HepG2 (cell line): ENCODE measurements at regions not wholly inside any gene's neighbourhood (a gene's known extent, or its start where the extent isn't known, plus 50 kb on each side); places are given as distances from the start of the nearest gene placed in this dataset.

Experiments used
- GABPA ChIP-seq, 2 experiments: IDR thresholded peaks; 2 replicates each; pipeline ENCODE4 v1.6.1; 2011 to 2016; ENCODE audit warnings: low read depth in 2 of 2, low read length in 1 of 2, missing biosample characterization in 1 of 2, missing genetic modification characterization in 1 of 2
- HNRNPUL1 ChIP-seq: fragments of 200-400 bp; formaldehyde crosslinking; IDR thresholded peaks from 2 replicates; pipeline ENCODE4 v1.6.1; 2017; ENCODE audit warnings: low read depth, mild to moderate bottlenecking, low read length, moderate library complexity
- JUND ChIP-seq: sonication (generic); formaldehyde crosslinking; IDR thresholded peaks from 2 replicates; pipeline ENCODE4 v1.8.0; 2022; ENCODE audit warnings: mild to moderate bottlenecking, missing genetic modification reagents
- NPAS2 ChIP-seq: sonication (generic); formaldehyde crosslinking; IDR thresholded peaks from 2 replicates; pipeline ENCODE4 v1.8.0; 2022; ENCODE audit warnings: mild to moderate bottlenecking, missing genetic modification reagents, borderline replicate concordance
- POLR2A ChIP-seq, 2 experiments: IDR thresholded peaks; 2 replicates each; pipeline ENCODE4 v1.6.1; 2011; ENCODE audit warnings: low read depth in 2 of 2, low read length in 2 of 2, mild to moderate bottlenecking in 1 of 2, moderate library complexity in 1 of 2; ENCODE audit not compliant: insufficient read depth in 1 of 2
- POLR2AphosphoS5 ChIP-seq: IDR thresholded peaks from 2 replicates; pipeline ENCODE4 v1.6.1; 2012; ENCODE audit warnings: low read depth, low read length
- TMF1 ChIP-seq: sonication (generic); formaldehyde crosslinking; IDR thresholded peaks from 2 replicates; pipeline ENCODE4 v1.8.1; 2022; ENCODE audit warnings: low read depth, missing genetic modification reagents
- ZNF383 ChIP-seq: sonication (generic); formaldehyde crosslinking; IDR thresholded peaks from 2 replicates; pipeline ENCODE4 v1.4.0; 2020; ENCODE audit warnings: missing genetic modification reagents, mild to moderate bottlenecking, borderline replicate concordance
- TF ChIP-seq, protein P1 (sequence below): sonication (generic); formaldehyde crosslinking; IDR thresholded peaks from 2 replicates; pipeline ENCODE4 v1.4.0; 2020; ENCODE audit warnings: missing genetic modification reagents, borderline replicate concordance
- TF ChIP-seq, protein P2 (sequence below): sonication (generic); formaldehyde crosslinking; IDR thresholded peaks from 2 replicates; pipeline ENCODE4 v1.5.0; 2020; ENCODE audit warnings: mild to moderate bottlenecking, missing genetic modification reagents
- TF ChIP-seq, protein P3 (sequence below): sonication (generic); formaldehyde crosslinking; IDR thresholded peaks from 2 replicates; pipeline ENCODE4 v1.5.0; 2020; ENCODE audit warnings: mild to moderate bottlenecking, missing genetic modification reagents, moderate library complexity
- TF ChIP-seq, protein P4 (sequence below): sonication (generic); formaldehyde crosslinking; IDR thresholded peaks from 2 replicates; pipeline ENCODE4 v1.8.1; 2023; ENCODE audit warnings: missing genetic modification reagents, inconsistent platforms, borderline replicate concordance

GRCh38 chr5:113939988-113940387 lies 421.9 kb upstream of the KCNN2 start:
- no peak for TF ChIP-seq POLR2A (IDR thresholded peaks at IDR 0.05; ENCODE audit: insufficient read depth in 1 of 2, low read depth in 2 of 2, low read length in 2 of 2)
- no peak for TF ChIP-seq NPAS2 (CRISPR knock-in tag)
- TF ChIP-seq HNRNPUL1: no peak
- TF ChIP-seq ZNF383 (CRISPR knock-in tag): no peak
- no peak for TF ChIP-seq POLR2AphosphoS5
- no peak for TF ChIP-seq TMF1 (CRISPR knock-in tag)
- no peak for TF ChIP-seq JUND (CRISPR knock-in tag)
- TF ChIP-seq, protein P1, sequence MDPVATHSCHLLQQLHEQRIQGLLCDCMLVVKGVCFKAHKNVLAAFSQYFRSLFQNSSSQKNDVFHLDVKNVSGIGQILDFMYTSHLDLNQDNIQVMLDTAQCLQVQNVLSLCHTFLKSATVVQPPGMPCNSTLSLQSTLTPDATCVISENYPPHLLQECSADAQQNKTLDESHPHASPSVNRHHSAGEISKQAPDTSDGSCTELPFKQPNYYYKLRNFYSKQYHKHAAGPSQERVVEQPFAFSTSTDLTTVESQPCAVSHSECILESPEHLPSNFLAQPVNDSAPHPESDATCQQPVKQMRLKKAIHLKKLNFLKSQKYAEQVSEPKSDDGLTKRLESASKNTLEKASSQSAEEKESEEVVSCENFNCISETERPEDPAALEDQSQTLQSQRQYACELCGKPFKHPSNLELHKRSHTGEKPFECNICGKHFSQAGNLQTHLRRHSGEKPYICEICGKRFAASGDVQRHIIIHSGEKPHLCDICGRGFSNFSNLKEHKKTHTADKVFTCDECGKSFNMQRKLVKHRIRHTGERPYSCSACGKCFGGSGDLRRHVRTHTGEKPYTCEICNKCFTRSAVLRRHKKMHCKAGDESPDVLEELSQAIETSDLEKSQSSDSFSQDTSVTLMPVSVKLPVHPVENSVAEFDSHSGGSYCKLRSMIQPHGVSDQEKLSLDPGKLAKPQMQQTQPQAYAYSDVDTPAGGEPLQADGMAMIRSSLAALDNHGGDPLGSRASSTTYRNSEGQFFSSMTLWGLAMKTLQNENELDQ: no peak
- TF ChIP-seq, protein P2, sequence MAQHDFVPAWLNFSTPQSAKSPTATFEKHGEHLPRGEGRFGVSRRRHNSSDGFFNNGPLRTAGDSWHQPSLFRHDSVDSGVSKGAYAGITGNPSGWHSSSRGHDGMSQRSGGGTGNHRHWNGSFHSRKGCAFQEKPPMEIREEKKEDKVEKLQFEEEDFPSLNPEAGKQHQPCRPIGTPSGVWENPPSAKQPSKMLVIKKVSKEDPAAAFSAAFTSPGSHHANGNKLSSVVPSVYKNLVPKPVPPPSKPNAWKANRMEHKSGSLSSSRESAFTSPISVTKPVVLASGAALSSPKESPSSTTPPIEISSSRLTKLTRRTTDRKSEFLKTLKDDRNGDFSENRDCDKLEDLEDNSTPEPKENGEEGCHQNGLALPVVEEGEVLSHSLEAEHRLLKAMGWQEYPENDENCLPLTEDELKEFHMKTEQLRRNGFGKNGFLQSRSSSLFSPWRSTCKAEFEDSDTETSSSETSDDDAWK (CRISPR knock-in tag): no peak
- no peak for TF ChIP-seq GABPA (IDR thresholded peaks at IDR 0.05; ENCODE audit: low read depth, low read length)
- no peak for TF ChIP-seq GABPA (CRISPR knock-in tag; IDR thresholded peaks at IDR 0.05; ENCODE audit: low read depth)
- TF ChIP-seq, protein P3, sequence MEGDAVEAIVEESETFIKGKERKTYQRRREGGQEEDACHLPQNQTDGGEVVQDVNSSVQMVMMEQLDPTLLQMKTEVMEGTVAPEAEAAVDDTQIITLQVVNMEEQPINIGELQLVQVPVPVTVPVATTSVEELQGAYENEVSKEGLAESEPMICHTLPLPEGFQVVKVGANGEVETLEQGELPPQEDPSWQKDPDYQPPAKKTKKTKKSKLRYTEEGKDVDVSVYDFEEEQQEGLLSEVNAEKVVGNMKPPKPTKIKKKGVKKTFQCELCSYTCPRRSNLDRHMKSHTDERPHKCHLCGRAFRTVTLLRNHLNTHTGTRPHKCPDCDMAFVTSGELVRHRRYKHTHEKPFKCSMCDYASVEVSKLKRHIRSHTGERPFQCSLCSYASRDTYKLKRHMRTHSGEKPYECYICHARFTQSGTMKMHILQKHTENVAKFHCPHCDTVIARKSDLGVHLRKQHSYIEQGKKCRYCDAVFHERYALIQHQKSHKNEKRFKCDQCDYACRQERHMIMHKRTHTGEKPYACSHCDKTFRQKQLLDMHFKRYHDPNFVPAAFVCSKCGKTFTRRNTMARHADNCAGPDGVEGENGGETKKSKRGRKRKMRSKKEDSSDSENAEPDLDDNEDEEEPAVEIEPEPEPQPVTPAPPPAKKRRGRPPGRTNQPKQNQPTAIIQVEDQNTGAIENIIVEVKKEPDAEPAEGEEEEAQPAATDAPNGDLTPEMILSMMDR (CRISPR knock-in tag): no peak
- TF ChIP-seq, protein P4, sequence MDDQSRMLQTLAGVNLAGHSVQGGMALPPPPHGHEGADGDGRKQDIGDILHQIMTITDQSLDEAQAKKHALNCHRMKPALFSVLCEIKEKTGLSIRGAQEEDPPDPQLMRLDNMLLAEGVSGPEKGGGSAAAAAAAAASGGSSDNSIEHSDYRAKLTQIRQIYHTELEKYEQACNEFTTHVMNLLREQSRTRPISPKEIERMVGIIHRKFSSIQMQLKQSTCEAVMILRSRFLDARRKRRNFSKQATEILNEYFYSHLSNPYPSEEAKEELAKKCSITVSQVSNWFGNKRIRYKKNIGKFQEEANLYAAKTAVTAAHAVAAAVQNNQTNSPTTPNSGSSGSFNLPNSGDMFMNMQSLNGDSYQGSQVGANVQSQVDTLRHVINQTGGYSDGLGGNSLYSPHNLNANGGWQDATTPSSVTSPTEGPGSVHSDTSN (CRISPR knock-in tag): no peak
